ENCODE measurements at regions not wholly inside any gene's neighbourhood (a gene's known extent, or its start where the extent isn't known, plus 50 kb on each side); places are given as distances from the start of the nearest gene placed in this dataset.
"Not testable (repeated sequence)": the region's sequence is repeated elsewhere in the genome, so short reads cannot be mapped to it uniquely, and the experiment has no call there.

DNA sequence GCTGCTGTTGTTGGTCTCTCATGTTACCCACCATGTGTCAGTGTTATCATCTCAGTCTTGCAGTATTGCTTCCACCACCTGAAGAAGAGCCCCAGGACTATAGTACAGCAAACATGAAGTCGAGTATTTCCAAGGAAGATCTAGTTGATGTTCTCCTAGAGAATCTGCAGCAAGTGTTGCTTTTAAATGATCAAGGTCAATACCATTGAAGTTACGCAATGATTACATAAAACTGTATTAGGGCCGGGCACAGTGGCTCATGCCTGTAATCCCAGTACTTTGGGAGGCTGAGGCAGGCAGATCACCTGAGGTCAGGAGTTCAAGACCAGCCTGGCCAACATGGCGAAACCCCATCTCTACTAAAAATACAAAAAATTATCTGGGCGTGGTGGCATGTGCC lies 173.9 kb downstream of the TJP1 start:
- DNase-seq: not testable (repeated sequence)

DNA sequence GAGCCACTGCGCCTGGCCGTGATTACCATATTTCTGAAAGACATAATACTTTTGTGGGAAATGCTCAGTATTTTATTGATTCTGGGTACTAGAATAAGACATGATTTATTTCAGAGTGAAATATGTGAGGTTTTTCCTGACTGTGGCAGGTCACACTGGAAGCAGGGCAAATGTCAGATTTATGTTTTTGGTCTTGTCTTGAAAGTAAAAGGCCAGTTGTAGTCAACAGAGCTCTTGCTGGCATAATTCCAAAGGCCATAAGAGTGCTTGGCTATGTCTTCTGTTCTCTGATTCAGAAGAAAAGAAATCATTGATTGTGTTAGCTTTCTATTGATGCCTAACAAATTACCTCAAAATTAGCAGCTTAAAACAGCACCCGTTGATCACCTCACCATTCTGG lies 176.4 kb downstream of the TJP1 start:
- no peak for DNase-seq

DNA sequence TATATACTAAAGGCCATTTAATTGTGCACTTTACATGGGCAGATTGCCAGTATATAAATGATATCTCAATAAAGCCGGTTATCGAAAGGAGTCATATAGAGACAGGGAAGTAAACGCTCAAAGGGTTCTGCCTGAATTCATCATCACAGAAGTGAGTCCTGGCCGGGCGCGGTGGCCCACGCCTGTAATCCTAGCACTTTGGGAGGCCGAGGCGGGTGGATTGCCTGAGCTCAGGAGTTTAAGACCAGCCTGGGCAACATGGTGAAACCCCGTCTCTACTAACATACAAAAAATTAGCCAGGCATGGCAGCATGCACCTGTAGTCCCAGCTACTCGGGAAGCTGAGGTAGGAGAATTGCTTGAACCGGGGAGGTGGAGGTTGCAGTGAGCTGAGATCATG lies 177.9 kb downstream of the TJP1 start:
- not testable (repeated sequence) for DNase-seq

DNA sequence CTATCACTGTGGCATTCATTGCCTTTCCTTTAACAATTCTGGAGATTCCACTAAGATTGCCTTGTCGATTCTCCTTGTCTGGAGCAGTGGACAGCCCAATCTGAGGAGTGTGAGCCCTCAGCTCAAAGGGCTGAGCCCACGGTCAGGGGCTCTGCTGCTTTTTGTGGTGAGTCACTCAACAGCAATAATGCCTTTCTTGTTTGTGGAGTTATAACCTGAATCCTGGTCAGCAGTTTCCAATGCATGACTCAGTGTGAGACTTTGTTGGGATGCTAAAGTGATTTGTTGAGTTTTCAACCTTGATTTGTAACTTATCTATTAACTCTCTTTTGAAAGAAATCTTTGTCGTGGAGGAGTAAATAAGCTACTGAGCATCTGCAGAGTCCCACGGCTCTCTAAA lies 183.5 kb downstream of the TJP1 start:
- no peak for DNase-seq

DNA sequence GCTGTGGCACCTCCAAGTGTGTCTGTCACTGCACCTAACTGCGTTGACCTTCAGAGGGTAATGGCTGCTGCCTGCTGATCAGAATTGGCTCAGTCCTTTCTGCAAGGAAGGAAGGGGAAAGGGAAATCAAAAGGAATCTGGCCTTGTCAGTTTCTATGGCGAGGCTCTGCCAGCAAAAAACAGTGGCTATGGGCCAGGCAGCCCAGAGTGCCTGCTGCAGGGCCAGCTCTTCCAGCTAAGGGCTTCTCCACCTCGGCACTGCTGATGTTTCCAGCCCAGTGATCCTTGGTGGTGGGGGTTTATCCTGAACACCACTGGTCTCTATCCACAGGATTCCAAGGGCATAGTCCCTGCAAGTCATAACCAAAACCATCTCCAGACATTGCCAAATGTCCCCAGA lies 184.3 kb downstream of the TJP1 start:
- DNase-seq: no peak

DNA sequence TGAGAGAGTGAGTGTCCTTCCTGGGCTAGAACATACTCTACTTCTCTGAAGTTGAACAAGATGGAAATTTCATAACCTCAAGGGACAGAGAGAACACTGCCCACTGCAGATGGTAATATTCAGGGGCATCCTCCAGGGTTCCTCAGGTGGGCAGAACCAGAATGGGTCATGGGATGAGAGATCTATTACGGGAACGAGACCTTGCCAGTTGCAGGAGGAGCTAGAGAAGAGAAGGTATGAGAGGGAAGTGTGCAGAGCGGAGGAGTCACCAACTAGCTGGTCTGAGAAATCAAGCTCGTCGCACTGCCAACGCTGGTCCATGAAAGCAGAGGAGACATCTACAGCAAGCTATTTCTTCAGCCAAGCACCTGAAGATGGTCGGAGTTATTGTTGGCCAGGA lies 184.7 kb downstream of the TJP1 start:
- DNase-seq: no peak

DNA sequence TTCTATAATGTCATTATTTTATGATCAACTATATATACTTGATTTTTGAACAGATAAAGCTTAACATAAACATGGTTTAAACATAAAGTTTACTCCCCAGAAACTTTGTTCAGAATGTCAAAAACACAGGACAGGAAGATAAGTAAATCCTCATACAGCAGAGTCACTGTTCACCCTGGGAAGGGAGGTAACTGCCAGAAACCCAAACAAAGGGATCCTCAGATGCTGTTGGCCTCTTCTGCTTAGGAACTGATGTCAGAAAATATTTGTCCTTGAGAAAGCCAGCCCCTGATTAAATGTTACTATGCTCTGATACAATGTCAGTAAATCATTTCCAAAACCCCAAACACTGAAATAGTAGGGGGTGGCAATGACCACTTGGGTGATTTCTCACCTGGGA lies 185.3 kb downstream of the TJP1 start:
- no peak for DNase-seq

DNA sequence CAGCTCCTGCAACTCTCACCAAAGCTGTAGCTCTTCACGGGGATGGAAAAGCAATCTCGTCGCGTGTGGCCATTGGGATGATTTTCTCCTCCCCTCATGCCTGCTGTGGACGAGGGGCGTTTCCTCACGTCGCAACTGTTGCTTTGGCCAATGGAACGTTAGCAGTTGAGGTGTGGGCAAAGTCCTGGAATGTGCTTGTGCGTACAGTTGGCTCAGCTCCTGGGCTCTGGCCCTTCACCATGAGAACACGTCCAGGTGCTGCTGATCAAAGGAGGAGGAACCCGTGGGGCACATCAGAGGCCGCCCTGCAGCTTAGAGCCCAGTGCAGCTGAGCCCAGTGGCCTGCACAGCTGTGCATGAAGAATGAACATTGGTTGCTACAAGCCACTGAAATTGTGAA lies 186.1 kb downstream of the TJP1 start:
- no peak for DNase-seq

DNA sequence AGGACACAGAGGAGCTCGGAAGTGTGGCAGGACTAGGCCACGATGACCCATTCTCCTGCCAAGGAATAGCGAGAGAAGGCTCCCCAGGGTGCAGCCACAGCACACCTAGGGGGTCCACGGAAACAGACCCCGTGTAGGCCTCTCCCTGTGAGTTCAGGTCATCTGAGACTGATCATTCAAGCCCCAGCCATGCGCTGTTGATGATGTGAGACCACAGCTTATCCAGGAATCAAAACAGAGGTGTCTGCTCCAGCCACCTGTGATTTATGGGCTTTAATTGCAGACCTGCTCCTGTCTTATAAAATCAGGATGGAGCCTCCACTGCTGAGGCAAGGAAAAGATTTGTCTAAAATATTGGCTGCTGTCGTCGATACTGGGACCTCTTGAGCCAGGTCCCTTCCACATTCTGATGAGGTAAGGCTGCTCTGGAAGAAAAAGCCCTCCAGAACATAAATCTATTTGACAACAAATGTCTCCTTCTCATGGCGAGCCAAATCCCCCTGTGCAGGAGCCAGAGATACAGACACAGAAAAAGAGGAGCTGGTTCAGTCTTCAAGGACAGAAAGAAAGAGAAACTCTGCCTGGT lies 186.7 kb downstream of the TJP1 start:
- DNase-seq: no peak

DNA sequence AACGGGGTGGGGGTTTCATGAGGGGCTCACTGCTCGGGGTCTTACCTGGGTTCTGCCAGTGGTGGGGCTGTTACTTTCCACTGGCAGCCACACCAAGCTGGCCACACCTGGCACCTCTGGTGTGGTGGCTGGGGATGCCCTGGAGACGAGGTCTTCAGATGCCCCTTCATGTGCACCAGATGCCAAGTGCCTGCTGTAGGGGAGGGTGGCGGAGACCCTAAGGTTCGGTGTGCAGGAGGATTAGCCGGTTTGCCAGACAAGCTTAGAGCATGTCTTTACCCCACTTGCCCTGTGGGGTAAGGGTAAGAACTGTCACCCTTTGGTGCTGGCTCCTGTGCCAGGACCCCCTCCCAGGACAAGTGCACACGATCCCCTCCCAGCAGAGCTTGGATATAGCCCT lies 188.3 kb downstream of the TJP1 start:
- no peak for DNase-seq

DNA sequence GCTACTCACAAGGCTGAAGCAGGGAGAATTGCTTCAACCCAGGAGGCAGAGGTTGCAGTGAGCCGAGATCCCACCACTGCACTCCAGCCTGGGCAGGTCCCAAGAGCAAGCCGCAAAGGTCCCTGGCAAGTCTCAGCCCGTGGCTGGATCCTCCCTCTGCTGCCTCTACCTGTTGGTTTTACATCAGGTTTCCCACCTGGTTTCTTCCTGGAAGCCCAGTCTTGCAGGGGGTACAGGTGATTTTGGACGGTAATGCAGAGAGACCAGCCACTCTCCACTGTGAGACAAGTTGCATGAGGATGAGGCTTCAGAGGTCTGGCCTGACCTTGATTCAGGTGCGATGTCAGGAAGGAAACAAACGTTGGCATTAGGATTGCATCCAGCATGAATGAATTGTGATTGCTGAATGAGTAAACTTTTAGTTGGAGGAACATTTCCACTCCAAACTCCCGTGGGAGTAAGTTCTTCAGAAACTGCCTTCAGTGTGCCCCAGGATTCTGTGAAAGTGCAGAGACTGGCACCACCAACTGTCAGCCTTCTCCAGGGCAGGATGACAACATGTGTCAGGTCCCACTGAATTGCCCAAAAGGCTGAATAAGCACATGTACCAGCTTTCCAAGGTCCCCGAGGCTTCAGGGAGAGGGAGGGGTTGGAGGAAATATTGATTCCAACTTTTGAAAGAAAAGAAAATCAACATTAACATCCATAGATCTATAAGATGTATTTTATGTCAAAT lies 189.4 kb downstream of the TJP1 start:
- no peak for DNase-seq

DNA sequence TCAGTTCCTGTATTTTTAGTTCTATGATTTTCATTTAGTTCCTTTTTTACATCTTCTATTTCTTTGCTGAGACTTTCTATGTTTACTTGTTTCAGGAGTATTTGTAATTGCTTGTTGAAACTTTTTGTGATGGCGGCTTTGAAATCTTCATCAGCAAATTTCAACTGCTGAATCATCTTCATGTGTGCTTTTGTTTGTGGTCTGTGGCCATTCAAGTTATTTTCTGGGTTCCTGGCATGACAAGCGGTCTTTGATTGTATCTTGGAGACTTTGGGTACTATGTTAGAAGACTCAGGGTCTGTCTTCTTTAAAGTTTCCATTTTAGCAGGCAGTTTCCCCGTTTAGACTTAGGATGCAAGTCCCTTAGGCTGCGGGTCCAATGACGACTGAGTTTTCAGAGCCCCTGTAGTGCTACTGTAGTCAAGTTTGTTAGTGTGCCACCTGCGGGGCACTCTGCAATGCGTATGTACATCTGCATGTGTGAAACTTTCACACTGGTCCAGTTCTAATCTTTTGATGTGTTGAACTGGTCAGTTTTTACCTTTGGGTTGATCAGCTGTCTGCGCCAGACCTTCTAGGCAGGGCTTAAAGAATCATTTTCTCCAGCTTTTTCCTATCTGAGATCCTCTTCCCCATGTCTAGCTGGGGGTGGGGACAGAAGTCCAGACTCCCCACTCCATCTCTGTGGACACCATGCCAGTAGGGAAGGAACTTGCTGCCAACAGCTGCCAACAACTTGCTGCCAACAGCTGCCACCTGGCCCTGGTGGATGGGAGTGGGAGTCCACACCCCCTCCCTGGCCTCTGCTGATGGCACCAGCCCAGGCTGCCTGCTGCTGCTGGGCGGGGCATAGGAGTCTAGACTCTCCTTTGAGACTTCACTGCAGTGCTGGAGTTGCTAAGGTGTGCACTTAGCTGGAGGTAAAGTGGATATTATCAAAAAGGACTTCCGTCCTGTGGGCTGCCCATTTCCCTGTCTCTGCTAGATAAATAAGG lies 190.9 kb downstream of the TJP1 start:
- DNase-seq: no peak

DNA sequence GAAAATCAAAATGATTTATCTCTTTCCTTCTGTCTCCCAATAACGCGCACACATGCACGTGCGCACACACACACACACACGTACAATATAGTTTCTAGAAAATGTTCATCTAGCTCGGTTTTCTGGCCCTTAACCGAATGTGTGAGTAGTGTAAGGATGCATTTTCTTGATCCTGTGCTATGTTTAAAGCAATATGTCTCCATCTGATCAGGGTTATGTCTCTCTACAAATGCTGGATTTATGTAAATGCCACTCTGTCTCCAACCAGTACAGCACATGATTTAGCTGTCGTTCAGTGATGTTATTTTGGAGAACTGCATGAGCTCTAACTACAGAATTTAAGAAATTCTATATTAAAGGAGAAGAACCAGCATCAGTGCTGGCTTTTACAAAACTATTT lies 198.0 kb downstream of the TJP1 start:
- DNase-seq: no peak

DNA sequence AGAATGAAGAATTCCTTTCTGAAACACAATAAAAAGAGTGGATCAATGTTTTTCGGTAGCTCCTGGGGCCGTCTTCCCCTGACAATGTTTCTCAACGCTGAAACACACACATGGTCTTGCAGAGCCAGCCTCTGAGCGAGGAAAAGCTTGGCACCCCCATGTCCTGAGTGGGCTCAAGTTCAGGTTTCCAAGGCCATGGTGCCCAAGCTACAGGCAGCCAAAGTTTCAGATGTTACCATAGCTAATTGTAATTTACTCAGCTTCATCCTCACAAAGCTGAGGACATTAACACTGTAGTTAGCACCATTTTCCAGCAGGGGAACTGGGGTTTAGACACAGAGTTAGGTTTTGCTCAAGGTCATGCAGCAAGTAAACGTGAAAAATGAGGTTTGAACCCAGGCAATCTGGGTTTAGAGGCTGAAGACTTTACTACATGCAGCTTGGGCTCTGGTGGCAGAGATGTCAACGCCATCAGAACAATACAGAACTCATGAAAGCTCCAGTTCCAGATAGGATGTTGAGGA lies 199.1 kb downstream of the TJP1 start:
- no peak for DNase-seq

DNA sequence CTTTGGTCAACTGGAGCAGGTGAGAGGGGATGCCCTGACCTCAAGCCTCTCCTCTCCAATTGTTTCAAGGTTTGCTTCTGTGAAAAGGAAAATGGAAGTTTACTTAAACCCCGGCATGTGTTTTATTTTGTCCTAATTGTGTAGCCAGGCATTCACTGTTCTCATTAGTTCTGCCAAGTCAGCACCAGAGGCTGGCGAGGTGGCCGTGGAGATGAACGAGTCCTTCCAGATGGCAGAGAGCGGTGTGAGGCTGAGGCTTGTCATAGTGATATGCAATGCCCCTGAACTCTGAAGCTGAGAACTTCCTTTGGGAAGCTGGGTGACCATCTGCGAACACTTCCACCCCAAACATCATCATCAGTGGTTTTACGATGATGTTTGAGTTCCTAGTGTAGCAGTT lies 199.6 kb downstream of the TJP1 start:
- no peak for DNase-seq

DNA sequence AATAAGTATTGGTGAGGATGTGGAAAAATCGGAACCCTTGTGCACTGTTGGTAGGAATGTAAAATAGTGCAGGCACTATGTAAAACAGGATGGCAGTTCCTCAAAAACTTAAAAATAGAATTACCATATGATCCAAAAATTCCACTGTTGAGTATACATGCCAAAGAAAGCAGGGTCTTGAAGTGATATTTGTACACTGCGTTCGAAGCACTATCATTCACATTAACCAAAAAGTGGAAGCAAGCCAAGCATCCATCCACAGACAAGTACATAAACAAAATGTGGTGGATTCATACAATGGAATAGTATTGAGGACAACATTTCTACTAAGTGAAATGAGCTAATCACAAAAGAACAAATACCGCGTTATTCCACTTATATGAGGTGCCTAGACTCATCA lies 200.7 kb downstream of the TJP1 start:
- no peak for DNase-seq

DNA sequence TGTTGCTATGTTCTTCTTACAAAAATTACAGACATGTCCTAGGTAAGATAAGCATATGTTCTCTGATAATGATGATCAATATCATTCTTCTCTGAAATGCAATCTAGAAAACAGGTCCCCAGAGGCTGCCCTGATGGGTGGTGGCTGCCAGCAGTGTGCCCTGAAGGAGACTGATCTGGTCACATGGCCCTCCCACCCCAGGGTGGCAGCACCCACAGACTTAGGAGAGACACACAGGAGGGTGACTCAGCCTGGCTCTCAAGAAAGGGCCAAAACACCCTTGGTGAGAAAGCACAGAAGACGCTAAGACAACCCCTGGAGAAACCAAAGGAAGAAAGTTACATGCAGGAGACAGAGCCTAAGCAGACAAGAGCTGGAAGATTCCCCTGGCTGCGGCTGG lies 203.7 kb downstream of the TJP1 start:
- no peak for DNase-seq

DNA sequence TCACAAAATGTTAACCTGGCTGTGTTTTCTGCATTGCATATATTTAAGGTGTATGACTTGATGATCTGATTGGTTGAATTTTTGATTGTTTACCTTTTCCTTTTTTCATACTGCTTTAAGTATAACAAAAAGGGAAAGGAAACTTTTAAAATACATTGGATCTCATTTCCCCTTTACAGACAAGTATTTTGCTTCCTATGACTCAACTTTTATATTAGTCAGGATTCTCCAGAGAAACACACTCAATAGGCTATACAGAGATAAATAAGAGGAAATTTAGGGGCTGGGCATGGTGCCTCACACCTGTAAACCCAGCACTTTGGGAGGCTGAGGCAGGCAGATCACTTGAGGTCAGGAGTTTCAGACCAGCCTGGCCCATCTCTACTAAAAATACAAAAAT lies 205.8 kb downstream of the TJP1 start:
- DNase-seq: no peak

DNA sequence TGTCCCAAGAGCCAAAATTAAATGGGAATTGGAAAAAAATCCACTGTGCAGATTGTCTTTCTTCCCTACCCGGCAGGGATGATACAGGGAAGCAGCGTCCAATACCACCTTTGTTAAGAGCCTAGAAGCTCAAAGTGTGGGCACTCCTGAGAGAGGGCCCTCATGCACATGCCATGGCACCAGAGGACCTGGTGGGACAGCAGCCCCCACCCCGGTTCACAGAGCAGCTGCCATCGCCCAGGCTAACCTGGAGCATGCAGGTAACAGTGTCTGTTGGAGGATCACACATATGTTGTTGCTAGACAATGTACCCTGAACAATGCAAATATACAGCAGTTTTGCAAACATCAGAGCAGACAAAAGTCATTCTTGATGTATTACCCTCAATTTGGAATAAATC lies 206.5 kb downstream of the TJP1 start:
- DNase-seq: no peak

DNA sequence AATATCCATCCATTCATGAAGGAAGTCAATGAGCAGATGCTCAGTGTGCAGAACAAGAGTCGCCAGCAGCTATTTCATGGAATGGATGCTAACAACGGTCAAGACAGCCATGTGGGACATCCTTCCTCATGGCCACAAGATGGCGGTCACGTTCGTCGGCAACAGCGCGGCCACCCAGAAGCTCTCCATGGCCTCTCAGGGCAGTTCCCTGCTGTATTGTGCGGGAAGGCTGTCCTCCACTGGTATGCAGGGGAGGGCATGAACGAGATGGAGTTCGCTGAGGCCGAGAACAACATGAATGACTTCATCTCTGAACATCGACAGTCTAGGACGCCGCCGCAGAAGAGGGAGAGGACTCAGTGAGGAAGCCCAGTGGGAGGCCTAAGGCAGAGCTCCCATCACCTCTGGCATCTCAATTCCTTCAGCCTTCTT lies 208.3 kb downstream of the TJP1 start:
- DNase-seq: no peak

DNA sequence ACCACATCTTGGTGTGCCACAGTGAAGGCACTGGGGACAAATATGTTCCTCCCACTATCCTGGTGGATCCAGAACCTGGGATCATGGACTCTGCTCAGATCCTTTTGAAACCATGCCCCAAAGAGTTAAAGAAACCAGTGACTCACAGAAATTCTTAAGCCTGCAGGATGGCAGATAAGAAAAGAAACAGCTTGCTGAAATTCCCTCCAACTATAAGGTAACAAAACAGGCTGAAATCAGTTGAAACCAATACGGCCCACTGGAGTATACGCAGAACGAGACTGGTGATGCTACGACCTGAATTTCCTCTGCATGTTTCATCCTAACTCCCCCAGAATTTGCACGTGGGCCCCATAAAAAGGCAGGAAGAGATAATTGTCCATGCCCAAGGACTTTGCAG lies 209.6 kb downstream of the TJP1 start:
- no peak for DNase-seq

DNA sequence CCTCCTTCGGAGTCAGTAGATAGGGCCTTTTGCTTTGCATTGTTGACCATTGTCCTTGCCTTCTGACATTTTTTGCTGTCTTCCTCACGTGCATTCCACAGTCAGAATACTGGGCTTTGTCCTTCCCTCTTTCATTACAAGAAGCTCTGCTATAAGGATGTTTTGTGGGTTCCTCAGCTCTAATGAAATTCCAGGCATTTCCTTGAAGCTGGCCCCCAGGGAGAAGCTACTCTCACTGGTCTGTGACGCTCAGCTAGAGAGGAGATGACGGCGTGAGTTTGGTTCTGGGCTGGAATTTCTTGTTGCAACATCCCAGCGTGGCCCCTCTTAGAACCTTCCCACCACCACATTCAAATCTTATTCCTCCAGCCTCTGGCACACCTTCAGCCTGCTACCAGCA lies 210.2 kb downstream of the TJP1 start:
- DNase-seq: no peak

DNA sequence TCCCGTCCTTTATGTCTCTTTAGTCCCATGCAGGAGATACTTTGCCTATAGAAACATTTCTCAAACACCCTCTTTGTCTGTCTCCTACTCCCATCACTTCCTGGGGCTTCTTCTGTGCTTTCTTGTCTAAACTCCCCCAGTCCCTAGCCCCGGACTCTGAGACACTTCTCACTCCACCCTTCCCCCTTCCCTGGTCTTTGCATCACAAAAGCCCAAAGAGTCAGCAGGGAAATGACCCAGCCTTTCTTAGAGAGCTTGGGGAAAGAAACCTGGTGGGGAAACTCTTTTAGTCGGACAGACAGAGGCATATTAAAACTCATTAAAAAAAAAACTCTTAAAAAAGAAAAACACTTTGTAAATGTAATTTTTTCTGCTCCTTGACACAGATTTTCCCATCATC lies 211.2 kb downstream of the TJP1 start:
- no peak for DNase-seq

DNA sequence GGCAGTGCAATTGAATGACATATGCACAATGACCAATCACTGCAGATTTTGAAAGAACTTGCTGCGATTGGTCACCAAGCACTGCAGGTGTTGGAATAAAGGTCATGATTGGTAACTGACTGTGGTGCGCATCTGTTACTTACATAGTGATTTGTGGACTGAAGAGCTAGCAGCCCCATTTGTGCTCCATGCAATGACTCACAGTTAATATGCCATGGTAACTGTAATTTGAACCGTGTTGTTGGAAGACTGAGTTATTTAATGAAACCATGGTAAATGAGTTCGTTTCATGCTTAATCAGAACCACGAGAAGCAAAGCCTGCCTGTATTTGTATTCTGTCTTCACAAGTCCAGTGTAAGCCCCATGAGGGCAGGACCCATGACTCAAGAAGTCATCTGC lies 220.5 kb downstream of the TJP1 start:
- no peak for DNase-seq
